ENCODE measurements at regions not wholly inside any gene's neighbourhood (a gene's known extent, or its start where the extent isn't known, plus 50 kb on each side); places are given as distances from the start of the nearest gene placed in this dataset.

DNA sequence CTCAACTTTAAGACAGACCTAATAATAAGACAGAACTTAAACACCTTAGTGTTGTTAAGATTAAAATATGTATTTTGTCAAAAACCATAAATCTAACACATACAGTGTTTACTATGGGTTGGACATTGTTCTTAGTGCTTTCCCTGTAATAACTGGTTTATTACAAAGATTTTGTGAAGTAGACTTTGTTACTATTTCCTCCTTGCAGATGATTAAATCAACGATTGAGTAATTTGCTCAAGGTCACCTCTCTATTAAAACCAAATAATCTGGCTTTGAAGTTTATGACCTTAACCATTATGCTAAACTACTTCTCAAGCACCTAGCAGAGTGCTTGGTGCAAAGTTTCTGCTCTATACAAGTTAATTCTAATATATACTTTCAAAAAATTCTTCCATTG lies 102.7 kb upstream of the FAM3C start:
- no peak overlapping the region for H3K4me2 ChIP-seq (ENCODE audit: low read depth, low read length)
- no peak overlapping the region for H3K4me3 ChIP-seq (ENCODE audit: insufficient read depth, low read depth, low read length)
- H4K91ac ChIP-seq (ENCODE audit: insufficient read depth, low read depth, low read length) = no peak overlapping the region
- H3K9me1 ChIP-seq (ENCODE audit: insufficient read depth, low read length) = no peaks in the 10 kb centered on the region
- H3K36me3 ChIP-seq (ENCODE audit: control insufficient read depth, insufficient read depth, low read length) = no peaks in the 10 kb centered on the region
- no peak overlapping the region for H2AK5ac ChIP-seq (ENCODE audit: low read depth, low read length)
- no peaks in the 10 kb centered on the region for H3K27me3 ChIP-seq (ENCODE audit: control insufficient read depth, insufficient read depth, low read length)
- no peaks in the 10 kb centered on the region for H3K4me1 ChIP-seq (ENCODE audit: control insufficient read depth, insufficient read depth, low read length)
- dilution Hi-C loops (cut with HindIII; ENCODE audit: low sequenced_read_pairs, unreplicated experiment) (no loop called here), in situ Hi-C loops (cut with MboI; ENCODE audit: low sequenced_read_pairs) (no loop called here), intact Hi-C loops (cut with micrococcal nuclease) (no loop called here)
- no peak overlapping the region for H2AK9ac ChIP-seq (replicated peaks; ENCODE audit: low read depth, low read length, poor library complexity)
- H4K8ac ChIP-seq (ENCODE audit: low read depth in 2 of 2, low read length in 2 of 2) = no peak overlapping the region
- H2AFZ ChIP-seq (replicated peaks; ENCODE audit: low read length, poor library complexity) = no peak overlapping the region
- no peak overlapping the region for H2BK20ac ChIP-seq (ENCODE audit: low read depth, low read length)
- BruUV-seq (replicated peaks) = no TSS peak
- no peak overlapping the region for H3K9ac ChIP-seq (ENCODE audit: low read depth, low read length)
- no peak overlapping the region for H3K4ac ChIP-seq (ENCODE audit: low read depth, low read length)
- no peaks in the 10 kb centered on the region for H3K9me3 ChIP-seq (ENCODE audit: control insufficient read depth, insufficient read depth, low read length)
- H3K79me1 ChIP-seq (ENCODE audit: low read depth in 1 of 2, low read length in 2 of 2) = no peaks in the 10 kb centered on the region
- DNase-seq (no peak), ATAC-seq (ENCODE audit: low read depth) (no peak)
- no peak overlapping the region for H4K5ac ChIP-seq (ENCODE audit: low read depth, low read length)
- ChIA-PET POLR2A (ENCODE audit: unreplicated experiment) (no interaction called here), CTCF (no interaction called here)
- no peaks in the 10 kb centered on the region for H4K20me1 ChIP-seq (ENCODE audit: insufficient read depth, low read length)
- no peak overlapping the region for H3K27ac ChIP-seq (ENCODE audit: insufficient read depth, low read length)
- no peak overlapping the region for H2BK15ac ChIP-seq (ENCODE audit: low read depth, low read length)
- no peak overlapping the region for H2BK120ac ChIP-seq (ENCODE audit: low read depth, low read length)
- H3K56ac ChIP-seq (ENCODE audit: extremely low read depth, insufficient read depth, low read length) = no peak overlapping the region
- no peak overlapping the region for H3K23ac ChIP-seq (ENCODE audit: low read depth, low read length)
- no peak overlapping the region for H3K14ac ChIP-seq (replicated peaks; ENCODE audit: low read depth, low read length)
- no peak overlapping the region for H2BK5ac ChIP-seq (ENCODE audit: low read depth, low read length, poor library complexity, severe bottlenecking)
- no CpG with 5 or more reads among the region's 1 CpG for WGBS, 2 experiments (ENCODE audit: extremely low coverage in 2 of 2, insufficient read length in 1 of 2)
- TF ChIP-seq, protein P1, sequence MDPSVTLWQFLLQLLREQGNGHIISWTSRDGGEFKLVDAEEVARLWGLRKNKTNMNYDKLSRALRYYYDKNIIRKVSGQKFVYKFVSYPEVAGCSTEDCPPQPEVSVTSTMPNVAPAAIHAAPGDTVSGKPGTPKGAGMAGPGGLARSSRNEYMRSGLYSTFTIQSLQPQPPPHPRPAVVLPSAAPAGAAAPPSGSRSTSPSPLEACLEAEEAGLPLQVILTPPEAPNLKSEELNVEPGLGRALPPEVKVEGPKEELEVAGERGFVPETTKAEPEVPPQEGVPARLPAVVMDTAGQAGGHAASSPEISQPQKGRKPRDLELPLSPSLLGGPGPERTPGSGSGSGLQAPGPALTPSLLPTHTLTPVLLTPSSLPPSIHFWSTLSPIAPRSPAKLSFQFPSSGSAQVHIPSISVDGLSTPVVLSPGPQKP (IDR thresholded peaks at IDR 0.05; ENCODE audit: borderline replicate concordance, low read depth, low read length) = no peak
- TF ChIP-seq NFE2L2 (IDR thresholded peaks at IDR 0.05; ENCODE audit: low read depth, low read length) (no peak), CEBPB (IDR thresholded peaks at IDR 0.05; ENCODE audit: low read depth, low read length) (no peak), SMC3 (IDR thresholded peaks at IDR 0.05; ENCODE audit: low read depth, low read length) (no peak), MXI1 (IDR thresholded peaks at IDR 0.05; ENCODE audit: borderline replicate concordance, low read depth, low read length) (no peak), RFX5 (IDR thresholded peaks at IDR 0.05; ENCODE audit: low read depth, low read length) (no peak), BHLHE40 (IDR thresholded peaks at IDR 0.05; ENCODE audit: low read depth, low read length) (no peak), FOS (IDR thresholded peaks at IDR 0.05; ENCODE audit: low read depth, low read length) (no peak)
- TF ChIP-seq, protein P2, sequence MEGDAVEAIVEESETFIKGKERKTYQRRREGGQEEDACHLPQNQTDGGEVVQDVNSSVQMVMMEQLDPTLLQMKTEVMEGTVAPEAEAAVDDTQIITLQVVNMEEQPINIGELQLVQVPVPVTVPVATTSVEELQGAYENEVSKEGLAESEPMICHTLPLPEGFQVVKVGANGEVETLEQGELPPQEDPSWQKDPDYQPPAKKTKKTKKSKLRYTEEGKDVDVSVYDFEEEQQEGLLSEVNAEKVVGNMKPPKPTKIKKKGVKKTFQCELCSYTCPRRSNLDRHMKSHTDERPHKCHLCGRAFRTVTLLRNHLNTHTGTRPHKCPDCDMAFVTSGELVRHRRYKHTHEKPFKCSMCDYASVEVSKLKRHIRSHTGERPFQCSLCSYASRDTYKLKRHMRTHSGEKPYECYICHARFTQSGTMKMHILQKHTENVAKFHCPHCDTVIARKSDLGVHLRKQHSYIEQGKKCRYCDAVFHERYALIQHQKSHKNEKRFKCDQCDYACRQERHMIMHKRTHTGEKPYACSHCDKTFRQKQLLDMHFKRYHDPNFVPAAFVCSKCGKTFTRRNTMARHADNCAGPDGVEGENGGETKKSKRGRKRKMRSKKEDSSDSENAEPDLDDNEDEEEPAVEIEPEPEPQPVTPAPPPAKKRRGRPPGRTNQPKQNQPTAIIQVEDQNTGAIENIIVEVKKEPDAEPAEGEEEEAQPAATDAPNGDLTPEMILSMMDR (conservative IDR thresholded peaks at IDR 0.05; ENCODE audit: low read depth, low read length) = no peak
- no peak overlapping the region for H3K18ac ChIP-seq (ENCODE audit: low read depth, low read length)

Measured in IMR-90 (cell line).